BLaER1 treated with 17β-estradiol and CSF1 and Interleukin-3, amounts not matched to agents 10 nM and 100 nM (cell line): ENCODE measurements at regions not wholly inside any gene's neighbourhood (a gene's known extent, or its start where the extent isn't known, plus 50 kb on each side); places are given as distances from the start of the nearest gene placed in this dataset.

ENCODE experiments used
- H3K27ac ChIP-seq, 11 experiments: shearing (Covaris generic); formaldehyde crosslinking; 2 replicates each; pipeline ENCODE4 v1.8.1; 2022
- H3K27me3 ChIP-seq, 11 experiments: shearing (Covaris generic); formaldehyde crosslinking; 2 replicates each; pipeline ENCODE4 v1.8.1; 2022
- H3K36me3 ChIP-seq, 11 experiments: shearing (Covaris generic); formaldehyde crosslinking; 2 replicates each; pipeline ENCODE4 v1.8.1; 2022
- H3K4me1 ChIP-seq, 10 experiments: shearing (Covaris generic); formaldehyde crosslinking; 2 replicates each; pipeline ENCODE4 v1.8.1; 2022
- H3K4me2 ChIP-seq, 11 experiments: shearing (Covaris generic); formaldehyde crosslinking; 2 replicates each; pipeline ENCODE4 v1.8.1; 2022
- H3K4me3 ChIP-seq, 10 experiments: shearing (Covaris generic); formaldehyde crosslinking; 2 replicates each; pipeline ENCODE4 v1.8.1; 2022
- H3K9ac ChIP-seq, 11 experiments: shearing (Covaris generic); formaldehyde crosslinking; 2 replicates each; pipeline ENCODE4 v1.8.1; 2022
- H3K9me3 ChIP-seq, 11 experiments: shearing (Covaris generic); formaldehyde crosslinking; replicated peaks in 1 of 11; 2 replicates each; pipeline ENCODE4 v1.8.1; 2022
- H4K20me1 ChIP-seq, 11 experiments: shearing (Covaris generic); formaldehyde crosslinking; 2 replicates each; pipeline ENCODE4 v1.8.1; 2022
- Cebpa-rat ChIP-seq, 11 experiments: shearing (Covaris generic); IDR thresholded peaks; 2 replicates each; pipeline ENCODE4 v1.8.1; 2022

- no peak overlapping the region for H3K9ac ChIP-seq
- H3K27me3 ChIP-seq: no peaks in the 10 kb centered on the region
- H3K4me2 ChIP-seq: no peak overlapping the region
- H3K4me1 ChIP-seq: no peaks in the 10 kb centered on the region
- no peaks in the 10 kb centered on the region for H3K36me3 ChIP-seq
- H4K20me1 ChIP-seq: no peaks in the 10 kb centered on the region
- no peak overlapping the region for H3K4me3 ChIP-seq
- peaks cover 0 to 13% (median 8%) of the 10 kb centered on the region in 11 experiments; a peak in 9 of 22 replicates for H3K9me3 ChIP-seq
- TF ChIP-seq Cebpa-rat (IDR thresholded peaks at IDR 0.05): no peak
- no peak overlapping the region for H3K27ac ChIP-seq
Measured at GRCh38 chr2:64349131-64349530, 104.8 kb upstream of the LGALSL start.

DNA sequence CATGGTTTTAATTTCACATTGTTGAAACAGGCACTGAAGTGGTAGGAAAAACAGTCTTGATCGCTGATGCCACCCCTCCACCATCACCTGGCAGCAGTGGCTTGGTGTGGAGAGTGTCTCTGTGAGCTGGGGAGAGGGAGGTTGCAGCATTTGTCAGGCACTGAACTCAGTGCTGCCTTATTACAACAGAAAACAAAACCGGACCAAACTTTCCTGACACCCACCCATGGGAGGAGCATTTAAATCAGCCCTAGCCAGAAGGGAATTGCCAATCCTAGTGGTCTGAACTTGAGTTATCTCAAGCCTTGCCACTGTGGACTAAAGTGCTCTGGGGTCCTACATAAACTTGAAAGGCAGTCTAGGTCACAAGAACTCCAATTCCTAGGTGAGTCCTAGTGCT, 103.0 kb upstream of the LGALSL start:
- TF ChIP-seq Cebpa-rat (IDR thresholded peaks at IDR 0.05): no peak
- Histone ChIP-seq H4K20me1 (no peaks in the 10 kb centered on the region), H3K9me3 (peaks cover 0 to 13% (median 8%) of the 10 kb centered on the region in 11 experiments; a peak in 9 of 22 replicates), H3K27me3 (no peaks in the 10 kb centered on the region), H3K4me2 (no peak overlapping the region), H3K9ac (no peak overlapping the region), H3K4me1 (peaks cover 6 to 13% (median 10%) of the 10 kb centered on the region in 10 experiments), H3K36me3 (no peaks in the 10 kb centered on the region), H3K27ac (no peak overlapping the region), H3K4me3 (no peak overlapping the region)

GRCh38 chr2:64352292-64352691, 101.7 kb upstream of the LGALSL start:
- H3K27me3 ChIP-seq: no peaks in the 10 kb centered on the region
- TF ChIP-seq Cebpa-rat (IDR thresholded peaks at IDR 0.05): no peak
- H3K9me3 ChIP-seq: peaks cover 0 to 13% (median 8%) of the 10 kb centered on the region in 11 experiments; a peak in 9 of 22 replicates
- no peak overlapping the region for H3K9ac ChIP-seq
- H4K20me1 ChIP-seq: no peaks in the 10 kb centered on the region
- peaks cover 6 to 13% (median 10%) of the 10 kb centered on the region in 10 experiments for H3K4me1 ChIP-seq
- H3K36me3 ChIP-seq: no peaks in the 10 kb centered on the region
- no peak overlapping the region for H3K4me2 ChIP-seq
- H3K4me3 ChIP-seq: no peak overlapping the region
- no peak overlapping the region for H3K27ac ChIP-seq

DNA sequence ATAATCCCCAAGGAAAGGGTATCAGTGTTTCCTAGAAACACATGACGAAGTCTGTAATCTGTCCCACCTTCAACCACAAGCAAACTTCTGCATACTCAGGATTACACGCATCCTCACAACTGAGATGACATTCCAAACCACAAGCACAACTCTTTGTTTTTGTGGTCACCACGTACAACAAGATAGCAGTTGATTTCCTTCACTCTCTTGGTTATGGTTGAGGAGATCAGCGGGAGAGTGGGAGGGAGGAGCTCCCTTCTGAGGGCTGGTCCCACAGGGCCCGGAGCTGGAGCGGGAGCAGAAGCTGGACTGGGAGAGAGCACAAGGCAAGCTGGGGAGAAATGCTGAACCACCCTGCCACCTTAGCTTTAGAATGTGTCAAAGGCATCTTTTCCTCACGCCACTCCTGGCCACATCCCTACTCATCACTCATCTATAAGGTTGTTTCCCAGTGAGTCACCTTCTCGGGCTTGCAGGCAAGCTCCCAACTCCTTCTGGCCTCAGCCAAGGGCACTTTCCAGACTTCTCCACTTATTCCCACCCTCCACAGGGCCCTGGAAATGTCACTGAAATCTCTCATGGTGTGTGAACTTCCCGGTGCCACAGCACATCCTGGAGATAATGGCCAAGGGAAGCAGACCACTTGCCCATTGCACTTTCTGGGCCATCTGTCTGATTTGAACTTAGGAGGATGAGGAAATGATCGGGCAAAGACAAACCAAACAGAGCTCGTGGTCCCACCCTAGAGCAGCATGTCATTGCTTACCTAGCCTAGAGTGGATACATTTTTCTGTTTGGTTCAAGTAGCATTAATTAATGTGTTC, 98.9 kb upstream of the LGALSL start:
- TF ChIP-seq Cebpa-rat (IDR thresholded peaks at IDR 0.05): no peak
- no peaks in the 10 kb centered on the region for H4K20me1 ChIP-seq

DNA sequence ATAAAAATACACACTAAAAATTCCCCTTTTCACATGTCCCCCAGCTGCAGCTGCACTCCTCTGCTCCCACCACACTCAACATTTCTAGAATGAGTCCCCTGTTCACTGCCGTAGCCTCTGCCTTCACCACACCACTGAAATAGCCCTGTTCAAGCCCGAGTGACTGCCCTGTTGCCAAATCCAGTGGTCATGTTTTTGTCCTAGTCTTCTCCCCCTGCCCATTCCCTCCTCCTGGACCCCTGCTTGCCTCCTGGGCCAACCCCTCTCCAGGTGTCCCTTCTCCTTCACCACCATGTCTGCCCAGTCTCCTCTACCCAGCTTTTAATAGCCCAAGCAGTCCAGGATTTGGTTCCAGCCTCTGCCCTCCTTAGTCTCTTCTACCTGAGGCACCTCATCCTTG, 97.1 kb upstream of the LGALSL start:
- H3K9me3 ChIP-seq: peaks cover 0 to 13% (median 8%) of the 10 kb centered on the region in 11 experiments; a peak in 9 of 22 replicates
- H3K4me3 ChIP-seq: no peak overlapping the region
- TF ChIP-seq Cebpa-rat (IDR thresholded peaks at IDR 0.05): no peak
- no peaks in the 10 kb centered on the region for H3K36me3 ChIP-seq
- no peaks in the 10 kb centered on the region for H4K20me1 ChIP-seq
- H3K27ac ChIP-seq: no peak overlapping the region
- no peak overlapping the region for H3K4me2 ChIP-seq
- no peak overlapping the region for H3K9ac ChIP-seq
- H3K27me3 ChIP-seq: no peaks in the 10 kb centered on the region
- peaks cover 23 to 30% (median 27%) of the 10 kb centered on the region in 10 experiments for H3K4me1 ChIP-seq

More for the DNA sequence above, 98.9 kb upstream of the LGALSL start:
- peaks cover 17 to 23% (median 20%) of the 10 kb centered on the region in 10 experiments for H3K4me1 ChIP-seq
- no peak overlapping the region for H3K9ac ChIP-seq
- no peak overlapping the region for H3K27ac ChIP-seq
- H3K27me3 ChIP-seq: no peaks in the 10 kb centered on the region
- peaks cover 0 to 13% (median 8%) of the 10 kb centered on the region in 11 experiments; a peak in 9 of 22 replicates for H3K9me3 ChIP-seq
- H3K4me2 ChIP-seq: peak overlapping the region; percentile 38 to 61 (median 47)
- H3K36me3 ChIP-seq: no peaks in the 10 kb centered on the region
- no peak overlapping the region for H3K4me3 ChIP-seq

- H3K4me1 ChIP-seq: peaks cover 23 to 31% (median 28%) of the 10 kb centered on the region in 10 experiments
Measured at GRCh38 chr2:64359171-64359891, 94.6 kb upstream of the LGALSL start.

DNA sequence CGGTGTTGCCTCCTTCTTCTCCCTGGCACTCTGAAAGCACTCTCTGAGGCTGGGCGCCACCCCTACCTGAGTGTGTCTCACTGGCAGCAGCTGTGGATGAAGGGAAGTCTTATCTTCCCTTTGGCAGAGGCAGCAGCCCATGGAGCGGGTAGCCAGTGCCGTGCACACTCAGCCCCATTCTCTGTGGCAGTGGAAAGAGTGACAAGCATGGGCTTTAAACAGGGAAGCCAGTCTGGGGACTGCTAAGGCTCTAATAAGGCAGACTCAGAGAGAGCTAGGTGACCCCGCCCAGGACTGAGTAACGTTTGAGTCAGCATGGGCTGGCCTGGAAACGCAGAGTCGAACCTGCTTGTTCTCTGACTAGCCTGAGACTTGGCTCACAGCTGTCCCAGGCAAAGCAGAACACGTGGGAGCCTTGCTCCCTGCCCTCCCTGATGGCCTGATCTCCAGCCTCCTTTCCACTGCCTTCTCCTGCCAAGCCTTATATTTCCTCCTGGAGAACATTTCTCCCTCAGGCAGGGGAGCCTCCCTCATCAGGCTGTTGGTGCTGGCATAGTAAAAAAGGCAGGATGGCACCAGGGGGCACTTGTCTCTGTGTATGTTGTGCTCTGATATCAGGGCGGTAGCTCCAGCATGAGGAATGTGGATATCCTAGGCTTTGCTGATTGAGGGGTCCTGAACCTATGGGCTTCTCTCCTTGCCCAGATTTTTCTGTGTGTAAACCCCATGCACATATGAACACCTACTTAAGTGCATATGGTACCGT, 93.9 kb upstream of the LGALSL start:
- peak overlapping the region; percentile 39 to 74 (median 64) for H3K4me2 ChIP-seq
- no peaks in the 10 kb centered on the region for H3K27me3 ChIP-seq
- no peaks in the 10 kb centered on the region for H3K9me3 ChIP-seq
- H3K9ac ChIP-seq: peak overlapping the region in 2 of 11 experiments; percentile 2 to 15; a peak in 2 of 22 replicates
- TF ChIP-seq Cebpa-rat (IDR thresholded peaks at IDR 0.05): no peak
- H3K27ac ChIP-seq: no peak overlapping the region
- H3K4me1 ChIP-seq: peaks cover 17 to 24% (median 21%) of the 10 kb centered on the region in 10 experiments
- H3K36me3 ChIP-seq: no peaks in the 10 kb centered on the region
- H3K4me3 ChIP-seq: no peak overlapping the region
- no peaks in the 10 kb centered on the region for H4K20me1 ChIP-seq

More at GRCh38 chr2:64359171-64359891, 94.6 kb upstream of the LGALSL start:
- H3K27ac ChIP-seq: no peak overlapping the region
- no peaks in the 10 kb centered on the region for H3K36me3 ChIP-seq
- no peak for TF ChIP-seq Cebpa-rat (IDR thresholded peaks at IDR 0.05)
- peak overlapping the region in 1 of 11 experiments; percentile 15; a peak in 1 of 22 replicates for H3K9ac ChIP-seq
- H3K27me3 ChIP-seq: no peaks in the 10 kb centered on the region
- no peaks in the 10 kb centered on the region for H3K9me3 ChIP-seq
- H4K20me1 ChIP-seq: no peaks in the 10 kb centered on the region
- peak overlapping the region; percentile 39 to 74 (median 64) for H3K4me2 ChIP-seq
- H3K4me3 ChIP-seq: no peak overlapping the region

DNA sequence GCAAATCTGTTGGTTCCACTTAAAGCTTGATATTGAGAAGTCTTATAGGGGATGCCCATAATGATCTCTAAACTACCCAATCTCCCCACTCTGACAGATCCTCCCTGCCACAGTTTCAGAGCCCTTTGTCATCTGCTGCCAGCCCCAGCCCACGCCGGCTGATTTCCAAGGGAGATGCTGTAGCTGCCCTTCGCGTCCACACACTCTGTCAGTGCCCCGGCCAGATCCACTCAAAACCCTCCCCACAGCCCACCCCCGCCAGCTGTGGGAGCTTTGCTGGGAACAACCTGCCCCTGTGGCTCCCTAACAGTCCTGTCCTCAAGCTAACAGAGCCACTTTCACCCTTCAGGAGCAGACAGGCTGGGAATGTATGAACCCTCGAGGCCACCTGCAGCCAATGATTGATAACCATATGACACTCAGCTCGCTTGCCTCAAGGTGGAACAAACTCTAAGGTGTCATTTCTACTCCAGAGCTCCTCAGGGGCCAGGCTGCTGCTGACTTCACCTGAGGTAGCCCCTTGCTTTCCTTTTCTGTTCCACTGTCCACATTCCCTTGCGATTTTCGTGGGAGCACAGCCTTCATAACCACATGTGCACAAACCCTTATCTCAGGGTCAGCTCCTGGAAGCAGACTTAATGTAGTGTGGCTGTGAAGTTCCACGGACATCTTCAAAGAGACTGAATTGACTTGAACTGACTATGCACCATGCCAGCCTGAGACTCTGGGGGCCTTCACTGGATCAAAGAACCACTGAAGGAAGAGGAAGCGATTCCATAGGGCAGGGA, 92.6 kb upstream of the LGALSL start:
- H3K27ac ChIP-seq: no peak overlapping the region
- no peak overlapping the region for H3K9ac ChIP-seq
- no peak for TF ChIP-seq Cebpa-rat (IDR thresholded peaks at IDR 0.05)
- no peaks in the 10 kb centered on the region for H3K9me3 ChIP-seq
- H3K27me3 ChIP-seq: no peaks in the 10 kb centered on the region
- H3K4me2 ChIP-seq: peak overlapping the region in 9 of 11 experiments; percentile 21 to 48 (median 39); a peak in 14 of 22 replicates
- peaks cover 17 to 21% (median 19%) of the 10 kb centered on the region in 10 experiments for H3K4me1 ChIP-seq
- no peaks in the 10 kb centered on the region for H4K20me1 ChIP-seq
- no peak overlapping the region for H3K4me3 ChIP-seq
- no peaks in the 10 kb centered on the region for H3K36me3 ChIP-seq
